ENCODE measurements at regions not wholly inside any gene's neighbourhood (a gene's known extent, or its start where the extent isn't known, plus 50 kb on each side); places are given as distances from the start of the nearest gene placed in this dataset.

GRCh38 chrX:33298622-33299021, 87.3 kb upstream of the DMD start:
- Histone ChIP-seq H3K4me1 (no peaks in the 10 kb centered on the region), H3K27ac (no peak overlapping the region), H3K9me3 (no peaks in the 10 kb centered on the region), H3K4me3 (no peak overlapping the region), H3K27me3 (no peaks in the 10 kb centered on the region), H3K36me3 (ENCODE audit: low read depth, missing control alignments) (no peaks in the 10 kb centered on the region)
- TF ChIP-seq CTCF (IDR thresholded peaks at IDR 0.05) (no peak), POLR2A (IDR thresholded peaks at IDR 0.05) (no peak)
- DNase-seq = no peak
- WGBS, 2 donors = 84 to 90% methylated on average over 5 of the region's 5 CpGs
- intact Hi-C loops (cut with DNase I; ENCODE audit: low total_unique reads) = no loop called here

- Histone ChIP-seq H3K4me3 (no peak overlapping the region), H3K4me1 (no peaks in the 10 kb centered on the region), H3K27ac (no peak overlapping the region), H3K9me3 (no peaks in the 10 kb centered on the region), H3K36me3 (ENCODE audit: low read depth, missing control alignments) (no peaks in the 10 kb centered on the region), H3K27me3 (no peaks in the 10 kb centered on the region)
- WGBS, 2 donors = 85 to 87% methylated on average over 1 of the region's 1 CpG
- intact Hi-C loops (cut with DNase I; ENCODE audit: low total_unique reads) = no loop called here
- no peak for DNase-seq
- no peak for TF ChIP-seq POLR2A (IDR thresholded peaks at IDR 0.05)
- no peak for TF ChIP-seq CTCF (IDR thresholded peaks at IDR 0.05)
Observed at GRCh38 chrX:33285550-33285949, 74.2 kb upstream of the DMD start.

GRCh38 chrX:33277046-33277445, 65.7 kb upstream of the DMD start:
- no peaks in the 10 kb centered on the region for H3K4me1 ChIP-seq
- TF ChIP-seq POLR2A (IDR thresholded peaks at IDR 0.05) (no peak), CTCF (IDR thresholded peaks at IDR 0.05) (no peak)
- no peaks in the 10 kb centered on the region for H3K36me3 ChIP-seq (ENCODE audit: low read depth, missing control alignments)
- intact Hi-C loops (cut with DNase I; ENCODE audit: low total_unique reads) = no loop called here
- H3K27me3 ChIP-seq = no peaks in the 10 kb centered on the region
- WGBS, 2 donors = 94 to 99% methylated on average over 3 of the region's 3 CpGs
- H3K27ac ChIP-seq = no peak overlapping the region
- H3K4me3 ChIP-seq = no peak overlapping the region
- no peaks in the 10 kb centered on the region for H3K9me3 ChIP-seq
- no peak for DNase-seq

- no peaks in the 10 kb centered on the region for H3K27me3 ChIP-seq
- no peaks in the 10 kb centered on the region for H3K36me3 ChIP-seq (ENCODE audit: low read depth, missing control alignments)
- no peak overlapping the region for H3K27ac ChIP-seq
- H3K4me3 ChIP-seq = no peak overlapping the region
- TF ChIP-seq POLR2A (IDR thresholded peaks at IDR 0.05) = no peak
- TF ChIP-seq CTCF (IDR thresholded peaks at IDR 0.05) = no peak
- no peak for DNase-seq
- 88 to 100% methylated on average over 1 of the region's 1 CpG for WGBS, 2 donors
- intact Hi-C loops (cut with DNase I; ENCODE audit: low total_unique reads) = no loop called here
- H3K4me1 ChIP-seq = no peaks in the 10 kb centered on the region
- no peaks in the 10 kb centered on the region for H3K9me3 ChIP-seq
Observed at GRCh38 chrX:33273535-33273934, 62.2 kb upstream of the DMD start.

GRCh38 chrX:33272986-33273385, 61.6 kb upstream of the DMD start:
- Histone ChIP-seq H3K4me3 (no peak overlapping the region), H3K27me3 (no peaks in the 10 kb centered on the region), H3K27ac (no peak overlapping the region), H3K9me3 (no peaks in the 10 kb centered on the region), H3K4me1 (no peaks in the 10 kb centered on the region), H3K36me3 (ENCODE audit: low read depth, missing control alignments) (no peaks in the 10 kb centered on the region)
- intact Hi-C loops (cut with DNase I; ENCODE audit: low total_unique reads) = no loop called here
- TF ChIP-seq CTCF (IDR thresholded peaks at IDR 0.05) (no peak), POLR2A (IDR thresholded peaks at IDR 0.05) (no peak)
- 85 to 100% methylated on average over 1 of the region's 1 CpG for WGBS, 2 donors
- no peak for DNase-seq
